CD14-positive monocyte (primary cell): ENCODE measurements at regions not wholly inside any gene's neighbourhood (a gene's known extent, or its start where the extent isn't known, plus 50 kb on each side); places are given as distances from the start of the nearest gene placed in this dataset.

Source experiments
- DNase-seq, 3 donors: peaks; one replicate each; pipeline ENCODE4 v3.0.0-alpha.2; 2011 to 2022
- H2AFZ ChIP-seq: 2 replicates; pipeline ENCODE4 v1.6.0; 2012; ENCODE audit warnings: mild to moderate bottlenecking, low read depth, low read length, inconsistent platforms; ENCODE audit not compliant: insufficient read depth, poor library complexity, severe bottlenecking
- H3K27ac ChIP-seq, 2 donors: 1 replicate in 1 of 2; 2 replicates in 1 of 2; pipeline ENCODE4 v1.5.1; 2012 to 2013; ENCODE audit warnings: low read length in 2 of 2, control low read depth in 1 of 2, inconsistent platforms in 1 of 2, low read depth in 1 of 2, mild to moderate bottlenecking in 1 of 2
- H3K27me3 ChIP-seq, 2 donors: one replicate each; pipeline versions ENCODE4 v1.6.0 to v1.6.1; 2011 to 2013; ENCODE audit warnings: low read length in 2 of 2; ENCODE audit not compliant: control insufficient read depth in 2 of 2, insufficient read depth in 2 of 2
- H3K36me3 ChIP-seq, 2 donors: replicated peaks in 1 of 2; 1 replicate in 1 of 2; 2 replicates in 1 of 2; pipeline versions ENCODE4 v1.5.1 to v1.6.1; 2012 to 2013; ENCODE audit warnings: low read length in 2 of 2, control low read depth in 1 of 2, inconsistent platforms in 1 of 2, mild to moderate bottlenecking in 1 of 2; ENCODE audit not compliant: insufficient read depth in 2 of 2, control insufficient read depth in 1 of 2
- H3K4me1 ChIP-seq, 2 donors: 1 replicate in 1 of 2; 2 replicates in 1 of 2; pipeline versions ENCODE4 v1.5.1 to v1.6.1; 2012 to 2013; ENCODE audit warnings: low read length in 2 of 2, control low read depth in 1 of 2, inconsistent platforms in 1 of 2, mild to moderate bottlenecking in 1 of 2, moderate library complexity in 1 of 2; ENCODE audit not compliant: insufficient read depth in 2 of 2, control insufficient read depth in 1 of 2
- H3K4me2 ChIP-seq: replicated peaks from 2 replicates; pipeline ENCODE3; 2012; ENCODE audit warnings: low read length, moderate library complexity, mild to moderate bottlenecking; ENCODE audit not compliant: poor library complexity, severe bottlenecking; ENCODE audit errors: extremely low read depth
- H3K4me3 ChIP-seq, 3 experiments: fragments of 200-600 bp in 1 of 3; sonication (generic) in 1 of 3; replicated peaks in 1 of 3; 1 replicate in 2 of 3; 2 replicates in 1 of 3; pipeline ENCODE4 v1.5.1; 2011 to 2013; ENCODE audit warnings: low read length in 3 of 3, mild to moderate bottlenecking in 3 of 3, control low read depth in 2 of 3, low read depth in 2 of 3, inconsistent platforms in 1 of 3, moderate library complexity in 1 of 3
- H3K79me2 ChIP-seq: 2 replicates; pipeline ENCODE4 v1.6.0; 2012; ENCODE audit warnings: mild to moderate bottlenecking, control low read depth, inconsistent platforms, low read length, moderate library complexity; ENCODE audit not compliant: insufficient read depth
- H3K9ac ChIP-seq: 2 replicates; pipeline ENCODE4 v1.6.0; 2017; ENCODE audit warnings: low read length, mild to moderate bottlenecking; ENCODE audit not compliant: insufficient read depth, poor library complexity, severe bottlenecking
- H3K9me3 ChIP-seq, 2 donors: replicated peaks in 1 of 2; 1 replicate in 1 of 2; 2 replicates in 1 of 2; pipeline versions ENCODE4 v1.5.1 to v1.6.1; 2012 to 2013; ENCODE audit warnings: low read length in 2 of 2, control low read depth in 1 of 2; ENCODE audit not compliant: control insufficient read depth in 1 of 2, insufficient read depth in 1 of 2
- H4K20me1 ChIP-seq: 2 replicates; pipeline ENCODE4 v1.6.0; 2012; ENCODE audit warnings: mild to moderate bottlenecking, low read length, control low read depth, moderate library complexity; ENCODE audit not compliant: insufficient read depth
- H3K27ac Mint-ChIP-seq, 7 donors: one replicate each; pipeline ENCODE4 v1.8.0; 2020; ENCODE audit warnings: mild to moderate bottlenecking in 7 of 7, mixed read lengths in 7 of 7, moderate library complexity in 6 of 7, inconsistent platforms in 2 of 7
- H3K27me3 Mint-ChIP-seq, 3 donors: one replicate each; pipeline ENCODE4 v1.8.0; 2021 to 2022; ENCODE audit warnings: low read depth in 3 of 3, mild to moderate bottlenecking in 3 of 3, mixed read lengths in 3 of 3, moderate library complexity in 3 of 3, inconsistent platforms in 1 of 3
- H3K36me3 Mint-ChIP-seq, 2 donors: one replicate each; pipeline ENCODE4 v1.8.0; 2020; ENCODE audit warnings: mixed read lengths in 2 of 2, inconsistent platforms in 1 of 2, mild to moderate bottlenecking in 1 of 2
- H3K4me1 Mint-ChIP-seq: one replicate; pipeline ENCODE4 v1.8.0; 2020; ENCODE audit warnings: mild to moderate bottlenecking, mixed read lengths
- H3K4me3 Mint-ChIP-seq, 2 donors: one replicate each; pipeline ENCODE4 v1.8.0; 2020; ENCODE audit warnings: mild to moderate bottlenecking in 2 of 2, mixed read lengths in 2 of 2, moderate library complexity in 1 of 2
- H3K9me3 Mint-ChIP-seq, 7 donors: one replicate each; pipeline ENCODE4 v1.8.0; 2020 to 2022; ENCODE audit warnings: mixed read lengths in 7 of 7, mild to moderate bottlenecking in 6 of 7, moderate library complexity in 6 of 7, inconsistent platforms in 2 of 7
- WGBS: methylation state at CpG from one replicate; pipeline ENCODE4 v1.1.5; 2013; ENCODE audit warnings: missing lambda C conversion rate; ENCODE audit not compliant: insufficient coverage; 5-methylcytosine and 5-hydroxymethylcytosine counted together
- intact Hi-C, 2 donors: fragments of 100-400 bp; cut with micrococcal nuclease; formaldehyde crosslinking; loops; one replicate each; pipeline versions ENCODE4 v1.15.0 to v1.15.1; 2023
- TF ChIP-seq, protein P1 (sequence below): fragments of 200-600 bp; IDR thresholded peaks from one replicate; pipeline ENCODE4 v1.8.0; 2022; ENCODE audit warnings: antibody characterized with exemption, mild to moderate bottlenecking

DNA sequence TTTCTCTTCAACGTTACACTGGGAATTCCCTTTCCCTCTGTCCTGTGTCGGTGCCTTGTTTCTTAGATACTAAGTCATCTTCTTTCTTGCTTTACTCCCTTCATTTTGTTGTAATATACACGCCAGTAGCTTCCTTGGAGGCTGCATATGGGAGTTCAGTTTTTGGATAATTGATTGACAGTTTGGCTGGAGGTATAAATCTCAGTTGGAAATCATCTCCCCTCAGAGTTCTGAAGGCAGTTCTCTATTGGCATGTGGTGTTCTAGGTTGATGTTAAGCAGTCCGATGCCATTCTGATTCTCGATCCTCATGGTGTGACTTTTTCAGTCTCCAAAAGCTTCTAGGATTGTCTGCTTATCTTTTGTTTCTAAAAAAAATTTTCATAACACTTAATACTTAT is 152.5 kb upstream of the GLI2 start:
- H3K27me3 Mint-ChIP-seq = peaks cover 34 to 56% (median 35%) of the 10 kb centered on the region in 3 donors
- no CpG with 5 or more reads among the region's 5 CpGs for WGBS
- H3K27ac Mint-ChIP-seq = no peak overlapping the region
- DNase-seq = no peak
- peaks cover 3% of the 10 kb centered on the region in 2 donors for H3K36me3 Mint-ChIP-seq
- Histone ChIP-seq H3K27ac (no peak overlapping the region), H3K9ac (no peak overlapping the region), H2AFZ (no peak overlapping the region), H3K27me3 (peaks cover 15 to 40% of the 10 kb centered on the region in 2 donors), H3K4me1 (no peaks in the 10 kb centered on the region), H3K4me3 (no peak overlapping the region), H3K36me3 (no peaks in the 10 kb centered on the region), H4K20me1 (no peaks in the 10 kb centered on the region), H3K4me2 (no peak overlapping the region), H3K79me2 (no peaks in the 10 kb centered on the region), H3K9me3 (no peaks in the 10 kb centered on the region)
- peak overlapping the region in 1 of 2 donors; percentile 9 for H3K4me3 Mint-ChIP-seq
- no peaks in the 10 kb centered on the region for H3K4me1 Mint-ChIP-seq
- intact Hi-C loops = no loop called here
- H3K9me3 Mint-ChIP-seq = peaks cover 0 to 25% (median 12%) of the 10 kb centered on the region in 7 donors
- TF ChIP-seq, protein P1, sequence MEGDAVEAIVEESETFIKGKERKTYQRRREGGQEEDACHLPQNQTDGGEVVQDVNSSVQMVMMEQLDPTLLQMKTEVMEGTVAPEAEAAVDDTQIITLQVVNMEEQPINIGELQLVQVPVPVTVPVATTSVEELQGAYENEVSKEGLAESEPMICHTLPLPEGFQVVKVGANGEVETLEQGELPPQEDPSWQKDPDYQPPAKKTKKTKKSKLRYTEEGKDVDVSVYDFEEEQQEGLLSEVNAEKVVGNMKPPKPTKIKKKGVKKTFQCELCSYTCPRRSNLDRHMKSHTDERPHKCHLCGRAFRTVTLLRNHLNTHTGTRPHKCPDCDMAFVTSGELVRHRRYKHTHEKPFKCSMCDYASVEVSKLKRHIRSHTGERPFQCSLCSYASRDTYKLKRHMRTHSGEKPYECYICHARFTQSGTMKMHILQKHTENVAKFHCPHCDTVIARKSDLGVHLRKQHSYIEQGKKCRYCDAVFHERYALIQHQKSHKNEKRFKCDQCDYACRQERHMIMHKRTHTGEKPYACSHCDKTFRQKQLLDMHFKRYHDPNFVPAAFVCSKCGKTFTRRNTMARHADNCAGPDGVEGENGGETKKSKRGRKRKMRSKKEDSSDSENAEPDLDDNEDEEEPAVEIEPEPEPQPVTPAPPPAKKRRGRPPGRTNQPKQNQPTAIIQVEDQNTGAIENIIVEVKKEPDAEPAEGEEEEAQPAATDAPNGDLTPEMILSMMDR = no peak

DNA sequence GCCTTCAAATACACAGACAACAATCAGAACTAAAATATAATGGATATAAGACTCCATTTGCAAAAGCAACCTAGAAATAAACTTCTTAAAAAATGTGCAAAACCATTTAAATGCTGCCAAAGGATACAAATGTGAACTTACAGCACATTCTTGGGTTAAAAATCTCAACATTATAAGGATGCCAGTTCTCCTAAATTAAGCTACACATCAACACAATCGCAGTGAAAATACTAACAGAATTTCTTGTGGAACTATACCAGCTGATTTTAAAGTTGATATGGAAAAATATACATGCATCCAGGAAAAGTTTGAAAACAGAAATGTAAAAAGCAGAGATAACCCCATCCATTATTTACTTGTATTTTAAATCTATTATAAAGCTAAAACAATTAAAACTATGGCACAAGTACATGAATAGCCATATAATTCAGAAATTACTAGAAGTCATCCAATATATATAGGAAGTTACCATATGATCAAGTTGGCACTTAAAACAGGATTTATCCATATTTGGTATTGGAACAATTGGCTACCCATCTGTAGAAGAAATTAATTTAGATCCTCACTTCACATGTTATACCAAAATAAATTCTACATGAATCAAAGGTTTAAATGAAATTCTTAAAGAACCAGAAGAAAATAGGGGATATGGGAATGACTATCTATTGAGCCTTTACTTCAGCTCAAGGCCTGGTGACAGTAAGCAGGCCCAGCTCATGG is 151.7 kb upstream of the GLI2 start:
- Histone ChIP-seq H3K9ac (no peak overlapping the region), H2AFZ (no peak overlapping the region), H3K4me2 (no peak overlapping the region), H3K4me1 (no peaks in the 10 kb centered on the region), H3K4me3 (no peak overlapping the region), H4K20me1 (no peaks in the 10 kb centered on the region), H3K36me3 (no peaks in the 10 kb centered on the region), H3K27me3 (peaks cover 21 to 49% of the 10 kb centered on the region in 2 donors), H3K79me2 (no peaks in the 10 kb centered on the region), H3K27ac (no peak overlapping the region), H3K9me3 (no peaks in the 10 kb centered on the region)
- intact Hi-C loops = no loop called here
- no CpG with 5 or more reads among the region's 1 CpG for WGBS
- no peaks in the 10 kb centered on the region for H3K4me1 Mint-ChIP-seq
- TF ChIP-seq, protein P1 = no peak
- no peak for DNase-seq
- peaks cover 0 to 25% (median 12%) of the 10 kb centered on the region in 7 donors for H3K9me3 Mint-ChIP-seq
- peaks cover 3% of the 10 kb centered on the region in 2 donors for H3K36me3 Mint-ChIP-seq
- H3K4me3 Mint-ChIP-seq = no peak overlapping the region
- H3K27me3 Mint-ChIP-seq = peaks cover 41 to 63% (median 43%) of the 10 kb centered on the region in 3 donors
- no peak overlapping the region for H3K27ac Mint-ChIP-seq
